Spleen (tissue), 7 donors: ENCODE measurements at regions not wholly inside any gene's neighbourhood (a gene's known extent, or its start where the extent isn't known, plus 50 kb on each side); places are given as distances from the start of the nearest gene placed in this dataset.

Source experiments
- CTCF ChIP-seq, 11 experiments: fragments of 200-600 bp in 7 of 11; fragments of 450-650 bp in 4 of 11; sonication (generic) in 4 of 11; IDR thresholded peaks in 8 of 11; conservative IDR thresholded peaks in 3 of 11; 1 replicate in 7 of 11; 2 replicates in 4 of 11; pipeline versions ENCODE4 v1.4.0 to v1.8.0; 2016 to 2021; ENCODE audit warnings: antibody characterized with exemption in 11 of 11, inconsistent platforms in 4 of 11, mild to moderate bottlenecking in 1 of 11
- POLR2A ChIP-seq, 3 donors: fragments of 450-650 bp; IDR thresholded peaks; one replicate each; pipeline ENCODE4 v1.5.1; 2017; ENCODE audit warnings: antibody characterized with exemption in 3 of 3, mild to moderate bottlenecking in 1 of 3
- POLR2AphosphoS5 ChIP-seq, 3 donors: sonication (generic); formaldehyde crosslinking; IDR thresholded peaks; one replicate each; pipeline ENCODE4 v1.5.1; 2017; ENCODE audit warnings: antibody characterized with exemption in 3 of 3
- donor health status: DM: no; HTN: no; CAD: no; lungs with moderate emphysema.
- donor health status: DM: no; HTN: no; CAD: no.
- donor health status: DM: no; HTN: no; CAD: no.

- TF ChIP-seq POLR2A (IDR thresholded peaks at IDR 0.05) (no peak), CTCF (IDR thresholded peaks at IDR 0.05 in 8 of 11, conservative IDR thresholded peaks at IDR 0.05 in 3 of 11) (no peak), POLR2AphosphoS5 (IDR thresholded peaks at IDR 0.05) (no peak)
Measured at GRCh38 chr5:4551034-4551433, 589.1 kb upstream of the ADAMTS16 start.
